IMR-90 (cell line): ENCODE measurements at regions not wholly inside any gene's neighbourhood (a gene's known extent, or its start where the extent isn't known, plus 50 kb on each side); places are given as distances from the start of the nearest gene placed in this dataset.

Experiments
- ATAC-seq: fragments of 200-7000 bp; cut with Tn5 transposase; 2 replicates; pipeline ENCODE4 v1.9.1; 2020; ENCODE audit warnings: low read depth, mild to moderate bottlenecking, moderate library complexity
- BruUV-seq: library from RNA; stranded (reverse); fragments of 400-500 nt; replicated peaks from 2 replicates; lab custom pipeline; 2021; lab: Mats Ljungman, UMichigan
- CTCF ChIA-PET: fragments of 300-600 bp; formaldehyde crosslinking; extraction: SDS; loops from one replicate; lab custom pipeline; 2021; ENCODE audit warnings: antibody characterized with exemption; lab: Yijun Ruan, JAX
- POLR2A ChIA-PET: fragments of 300-600 bp; sonication (Branson Sonifier 250); formaldehyde crosslinking; loops from one replicate; lab custom pipeline; 2022; ENCODE audit warnings: antibody characterized with exemption; ENCODE audit not compliant: unreplicated experiment; lab: Charles Lee
- DNase-seq: peaks from one replicate; pipeline ENCODE4 v3.0.0; 2013
- H2AFZ ChIP-seq: replicated peaks from 2 replicates; pipeline ENCODE3; 2013; ENCODE audit warnings: low read length, mild to moderate bottlenecking; ENCODE audit not compliant: poor library complexity
- H2AK5ac ChIP-seq: 2 replicates; pipeline ENCODE4 v1.6.1; 2013; ENCODE audit warnings: low read depth, low read length, inconsistent platforms
- H2AK9ac ChIP-seq: replicated peaks from 2 replicates; pipeline ENCODE3; 2013; ENCODE audit warnings: mild to moderate bottlenecking, low read depth, low read length, moderate library complexity; ENCODE audit not compliant: poor library complexity
- H2BK120ac ChIP-seq: 2 replicates; pipeline ENCODE4 v1.6.1; 2013; ENCODE audit warnings: low read depth, low read length, inconsistent platforms
- H2BK15ac ChIP-seq: 3 replicates; pipeline ENCODE4 v1.6.1; 2013; ENCODE audit warnings: low read depth, low read length, inconsistent platforms
- H2BK20ac ChIP-seq: 2 replicates; pipeline ENCODE4 v1.6.1; 2013; ENCODE audit warnings: low read depth, mild to moderate bottlenecking, inconsistent platforms, low read length, moderate library complexity
- H2BK5ac ChIP-seq: 2 replicates; pipeline ENCODE4 v1.6.1; 2013; ENCODE audit warnings: mild to moderate bottlenecking, low read depth, low read length, inconsistent platforms; ENCODE audit not compliant: poor library complexity, severe bottlenecking
- H3K14ac ChIP-seq: replicated peaks from 2 replicates; pipeline ENCODE4 v1.6.1; 2013; ENCODE audit warnings: low read depth, low read length, inconsistent platforms
- H3K18ac ChIP-seq: 2 replicates; pipeline ENCODE4 v1.6.1; 2013; ENCODE audit warnings: low read depth, low read length, control low read depth
- H3K23ac ChIP-seq: 2 replicates; pipeline ENCODE4 v1.6.1; 2013; ENCODE audit warnings: low read depth, low read length, inconsistent platforms
- H3K27ac ChIP-seq: 2 replicates; pipeline ENCODE4 v1.5.1; 2013; ENCODE audit warnings: mild to moderate bottlenecking, control low read depth, low read length; ENCODE audit not compliant: insufficient read depth
- H3K27me3 ChIP-seq: 2 replicates; pipeline ENCODE4 v1.6.1; 2013; ENCODE audit warnings: low read length; ENCODE audit not compliant: control insufficient read depth, insufficient read depth
- H3K36me3 ChIP-seq: 2 replicates; pipeline ENCODE4 v1.6.1; 2013; ENCODE audit warnings: low read length, mixed read lengths; ENCODE audit not compliant: control insufficient read depth, insufficient read depth
- H3K4ac ChIP-seq: 2 replicates; pipeline ENCODE4 v1.6.1; 2013; ENCODE audit warnings: low read depth, low read length, inconsistent platforms
- H3K4me1 ChIP-seq: 2 replicates; pipeline ENCODE4 v1.6.1; 2013; ENCODE audit warnings: low read length, mixed read lengths; ENCODE audit not compliant: control insufficient read depth, insufficient read depth
- H3K4me2 ChIP-seq: 2 replicates; pipeline ENCODE4 v1.6.1; 2013; ENCODE audit warnings: low read depth, mild to moderate bottlenecking, control low read depth, low read length, moderate library complexity
- H3K4me3 ChIP-seq: 2 replicates; pipeline ENCODE4 v1.5.1; 2013; ENCODE audit warnings: low read depth, mild to moderate bottlenecking, control low read depth, low read length, moderate library complexity; ENCODE audit not compliant: insufficient read depth
- H3K56ac ChIP-seq: 2 replicates; pipeline ENCODE4 v1.6.1; 2013; ENCODE audit warnings: low read length, inconsistent platforms; ENCODE audit not compliant: insufficient read depth; ENCODE audit errors: extremely low read depth
- H3K79me1 ChIP-seq, 2 experiments: 2 replicates each; pipeline ENCODE4 v1.6.1; 2013; ENCODE audit warnings: low read length in 2 of 2, inconsistent platforms in 1 of 2, low read depth in 1 of 2
- H3K9ac ChIP-seq: 2 replicates; pipeline ENCODE4 v1.6.1; 2013; ENCODE audit warnings: low read depth, low read length, control low read depth
- H3K9me1 ChIP-seq: 2 replicates; pipeline ENCODE4 v1.6.1; 2013; ENCODE audit warnings: low read length, inconsistent platforms; ENCODE audit not compliant: insufficient read depth
- H3K9me3 ChIP-seq: 2 replicates; pipeline ENCODE4 v1.6.1; 2013; ENCODE audit warnings: low read length; ENCODE audit not compliant: control insufficient read depth, insufficient read depth
- H4K20me1 ChIP-seq: 2 replicates; pipeline ENCODE4 v1.6.1; 2013; ENCODE audit warnings: low read length, inconsistent platforms; ENCODE audit not compliant: insufficient read depth
- H4K5ac ChIP-seq: 2 replicates; pipeline ENCODE4 v1.6.1; 2013; ENCODE audit warnings: mild to moderate bottlenecking, low read depth, low read length, control low read depth
- H4K8ac ChIP-seq, 2 experiments: 2 replicates each; pipeline ENCODE4 v1.6.1; 2013; ENCODE audit warnings: low read depth in 2 of 2, low read length in 2 of 2, control low read depth in 1 of 2, inconsistent platforms in 1 of 2
- H4K91ac ChIP-seq: 2 replicates; pipeline ENCODE4 v1.6.1; 2013; ENCODE audit warnings: low read depth, low read length, inconsistent platforms; ENCODE audit not compliant: insufficient read depth
- BHLHE40 ChIP-seq: fragments of 150-350 bp; IDR thresholded peaks from 2 replicates; pipeline ENCODE4 v1.6.1; 2016; ENCODE audit warnings: mild to moderate bottlenecking, low read depth, low read length
- CEBPB ChIP-seq: IDR thresholded peaks from 2 replicates; pipeline ENCODE4 v1.6.1; 2012; ENCODE audit warnings: low read depth, low read length, improper control_type of control experiment
- CHD1 ChIP-seq: IDR thresholded peaks from 2 replicates; pipeline ENCODE4 v1.6.1; 2012; ENCODE audit warnings: low read depth, low read length, improper control_type of control experiment
- MAFK ChIP-seq: IDR thresholded peaks from 2 replicates; pipeline ENCODE4 v1.6.1; 2012; ENCODE audit warnings: low read depth, low read length, improper control_type of control experiment
- NFE2L2 ChIP-seq: fragments of 150-350 bp; IDR thresholded peaks from 2 replicates; pipeline ENCODE4 v1.6.1; 2016; ENCODE audit warnings: low read depth, mild to moderate bottlenecking, low read length
- RFX5 ChIP-seq: IDR thresholded peaks from 2 replicates; pipeline ENCODE4 v1.8.0; 2012; ENCODE audit warnings: low read depth, mild to moderate bottlenecking, low read length, moderate library complexity
- SMC3 ChIP-seq: fragments of 150-350 bp; IDR thresholded peaks from 2 replicates; pipeline ENCODE4 v1.6.1; 2016; ENCODE audit warnings: low read depth, mild to moderate bottlenecking, antibody characterized with exemption, low read length, moderate library complexity
- WGBS, 2 experiments: methylation state at CpG; one replicate each; pipeline versions ENCODE4 v1.1.5 to v1.1.7; 2013; ENCODE audit warnings: missing lambda C conversion rate in 2 of 2; ENCODE audit not compliant: insufficient read length in 1 of 2; ENCODE audit errors: extremely low coverage in 2 of 2; 5-methylcytosine and 5-hydroxymethylcytosine counted together
- dilution Hi-C: fragments of 300-500 bp; cut with HindIII; formaldehyde crosslinking; loops from one replicate; pipeline ENCODE4 v1.14.3; 2018; ENCODE audit warnings: low sequenced_read_pairs; ENCODE audit not compliant: unreplicated experiment
- in situ Hi-C: fragments of 300-500 bp; cut with MboI; formaldehyde crosslinking; loops from 3 replicates; pipeline ENCODE4 v1.14.3; 2019; ENCODE audit warnings: low sequenced_read_pairs, inconsistent platforms, mixed read lengths
- intact Hi-C: fragments of 100-400 bp; cut with micrococcal nuclease; formaldehyde crosslinking; loops from 2 replicates; pipeline ENCODE4 v1.10.0; 2022
- TF ChIP-seq, protein P1 (sequence below): fragments of 150-350 bp; IDR thresholded peaks from 2 replicates; pipeline ENCODE4 v1.6.1; 2016; ENCODE audit warnings: low read depth, mild to moderate bottlenecking, low read length, moderate library complexity, borderline replicate concordance

DNA sequence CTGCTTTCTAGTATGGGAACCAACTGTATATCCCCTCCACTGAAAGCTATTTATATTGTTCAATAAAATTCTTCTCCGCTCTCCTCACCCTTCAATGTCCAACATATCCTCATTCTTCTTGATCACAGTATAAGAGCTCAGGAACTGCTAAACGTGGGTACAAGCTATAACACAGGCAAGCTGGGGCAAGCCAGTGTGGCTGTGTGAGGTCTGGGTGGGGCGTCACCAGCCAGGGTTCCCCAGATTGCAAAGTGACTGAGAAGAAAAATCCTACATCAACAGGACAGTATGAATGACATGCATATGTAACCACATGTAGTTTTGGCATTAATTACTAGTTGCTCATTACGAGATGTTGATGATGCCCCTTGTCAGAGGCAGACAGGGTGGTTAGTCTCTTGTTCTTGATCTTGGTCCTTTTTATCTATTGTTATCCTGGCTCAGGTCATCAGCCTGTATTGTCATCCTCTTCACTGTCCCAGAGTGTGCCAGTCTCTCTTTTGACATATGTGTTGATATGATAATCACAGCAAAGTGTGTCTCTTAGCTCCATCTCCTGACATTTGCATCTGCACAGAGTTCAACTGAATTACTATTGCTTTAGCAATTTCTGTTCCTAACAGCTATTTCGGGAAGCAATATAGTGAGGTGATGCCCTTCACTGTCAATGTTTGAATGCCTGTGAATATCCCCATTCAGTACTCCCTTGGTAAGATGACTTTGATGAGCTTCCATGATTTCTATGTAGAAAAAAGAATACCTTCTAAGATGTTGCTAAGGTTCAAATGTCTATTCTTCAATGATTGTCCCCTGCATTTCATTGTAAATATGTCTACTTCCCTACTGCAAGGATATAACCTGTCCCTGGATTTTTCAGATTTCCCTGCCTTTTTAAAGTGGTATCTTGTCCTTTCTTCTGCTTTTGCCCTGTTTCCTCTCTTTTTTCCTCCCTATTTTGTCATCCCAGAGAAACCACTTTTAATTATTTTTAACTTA, 140.3 kb downstream of the MAT2B start:
- H3K14ac ChIP-seq, result no peak overlapping the region
- dilution Hi-C loops, result no loop called here
- H3K79me1 ChIP-seq, result no peaks in the 10 kb centered on the region
- DNase-seq (no peak), ATAC-seq (no peak)
- H3K9me3 ChIP-seq, result no peaks in the 10 kb centered on the region
- in situ Hi-C loops, result no loop called here
- H2AK9ac ChIP-seq, result no peak overlapping the region
- H3K18ac ChIP-seq, result no peak overlapping the region
- no TSS peak for BruUV-seq
- H2BK20ac ChIP-seq, result no peak overlapping the region
- H4K8ac ChIP-seq, result no peak overlapping the region
- H2BK5ac ChIP-seq, result no peak overlapping the region
- ChIA-PET POLR2A (no interaction called here), CTCF (no interaction called here)
- H3K23ac ChIP-seq, result no peak overlapping the region
- no peak overlapping the region for H3K27ac ChIP-seq
- no peaks in the 10 kb centered on the region for H3K27me3 ChIP-seq
- H3K4me2 ChIP-seq, result no peak overlapping the region
- H3K9ac ChIP-seq, result no peak overlapping the region
- H2AK5ac ChIP-seq, result no peak overlapping the region
- WGBS, 2 experiments, result no CpG with 5 or more reads among the region's 5 CpGs
- TF ChIP-seq BHLHE40, result no peak
- no peak for TF ChIP-seq CEBPB
- TF ChIP-seq NFE2L2, result no peak
- no peak for TF ChIP-seq MAFK
- no peak for TF ChIP-seq CHD1
- no peak for TF ChIP-seq RFX5
- no peak for TF ChIP-seq SMC3
- TF ChIP-seq, protein P1, sequence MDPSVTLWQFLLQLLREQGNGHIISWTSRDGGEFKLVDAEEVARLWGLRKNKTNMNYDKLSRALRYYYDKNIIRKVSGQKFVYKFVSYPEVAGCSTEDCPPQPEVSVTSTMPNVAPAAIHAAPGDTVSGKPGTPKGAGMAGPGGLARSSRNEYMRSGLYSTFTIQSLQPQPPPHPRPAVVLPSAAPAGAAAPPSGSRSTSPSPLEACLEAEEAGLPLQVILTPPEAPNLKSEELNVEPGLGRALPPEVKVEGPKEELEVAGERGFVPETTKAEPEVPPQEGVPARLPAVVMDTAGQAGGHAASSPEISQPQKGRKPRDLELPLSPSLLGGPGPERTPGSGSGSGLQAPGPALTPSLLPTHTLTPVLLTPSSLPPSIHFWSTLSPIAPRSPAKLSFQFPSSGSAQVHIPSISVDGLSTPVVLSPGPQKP, result no peak
- H4K91ac ChIP-seq, result no peak overlapping the region
- H4K20me1 ChIP-seq, result no peaks in the 10 kb centered on the region
- no peaks in the 10 kb centered on the region for H3K9me1 ChIP-seq
- H3K4me1 ChIP-seq, result peaks cover 1% of the 10 kb centered on the region; the same call in 1 of the 2 replicates
- H3K36me3 ChIP-seq, result no peaks in the 10 kb centered on the region
- H2BK120ac ChIP-seq, result no peak overlapping the region
- H2AFZ ChIP-seq, result no peak overlapping the region
- H3K4ac ChIP-seq, result no peak overlapping the region
- H2BK15ac ChIP-seq, result no peak overlapping the region
- H3K4me3 ChIP-seq, result no peak overlapping the region
- no peak overlapping the region for H3K56ac ChIP-seq
- intact Hi-C loops, result no loop called here
- no peak overlapping the region for H4K5ac ChIP-seq
